Vagina (tissue), 2 donors: ENCODE measurements at regions not wholly inside any gene's neighbourhood (a gene's known extent, or its start where the extent isn't known, plus 50 kb on each side); places are given as distances from the start of the nearest gene placed in this dataset.

Source experiments
- DNase-seq, 2 donors: peaks; one replicate each; pipeline ENCODE4 v3.0.0-alpha.2; 2017; ENCODE audit errors: extremely low spot score in 2 of 2
- H3K27ac ChIP-seq: fragments of 200-600 bp; sonication (generic); one replicate; pipeline ENCODE4 v1.5.1; 2019
- H3K27me3 ChIP-seq: fragments of 200-600 bp; sonication (generic); one replicate; pipeline ENCODE4 v1.5.1; 2019
- H3K36me3 ChIP-seq, 2 donors: fragments of 200-600 bp; sonication (generic); one replicate each; pipeline ENCODE4 v1.5.1; 2017 to 2019
- H3K4me1 ChIP-seq: fragments of 200-600 bp; sonication (generic); one replicate; pipeline ENCODE4 v1.5.1; 2019
- H3K4me3 ChIP-seq, 2 donors: fragments of 200-600 bp; sonication (generic); 1 replicate in 1 of 2; 2 replicates in 1 of 2; pipeline ENCODE4 v1.5.1; 2016 to 2019
- H3K9me3 ChIP-seq: fragments of 200-600 bp; sonication (generic); one replicate; pipeline ENCODE4 v1.5.1; 2019
- POLR2A ChIP-seq, 2 donors: fragments of 450-650 bp; IDR thresholded peaks; one replicate each; pipeline ENCODE4 v1.6.1; 2017; ENCODE audit warnings: antibody characterized with exemption in 2 of 2, mild to moderate bottlenecking in 2 of 2, moderate library complexity in 2 of 2
- POLR2AphosphoS5 ChIP-seq, 2 donors: sonication (generic); formaldehyde crosslinking; IDR thresholded peaks; one replicate each; pipeline ENCODE4 v1.9.0; 2017; ENCODE audit warnings: antibody characterized with exemption in 2 of 2, mild to moderate bottlenecking in 2 of 2, low read depth in 1 of 2; ENCODE audit not compliant: insufficient read depth in 1 of 2
- intact Hi-C: fragments of 100-400 bp; cut with DNase I; formaldehyde crosslinking; loops from one replicate; pipeline ENCODE4 v1.15.1; 2023
- TF ChIP-seq, protein P1 (sequence below), 3 experiments: fragments of 450-650 bp in 2 of 3; fragments of 200-600 bp in 1 of 3; sonication (generic) in 1 of 3; IDR thresholded peaks; one replicate each; pipeline ENCODE4 v1.5.1; 2017 to 2019; ENCODE audit warnings: antibody characterized with exemption in 3 of 3, mild to moderate bottlenecking in 2 of 3, moderate library complexity in 2 of 3

DNA sequence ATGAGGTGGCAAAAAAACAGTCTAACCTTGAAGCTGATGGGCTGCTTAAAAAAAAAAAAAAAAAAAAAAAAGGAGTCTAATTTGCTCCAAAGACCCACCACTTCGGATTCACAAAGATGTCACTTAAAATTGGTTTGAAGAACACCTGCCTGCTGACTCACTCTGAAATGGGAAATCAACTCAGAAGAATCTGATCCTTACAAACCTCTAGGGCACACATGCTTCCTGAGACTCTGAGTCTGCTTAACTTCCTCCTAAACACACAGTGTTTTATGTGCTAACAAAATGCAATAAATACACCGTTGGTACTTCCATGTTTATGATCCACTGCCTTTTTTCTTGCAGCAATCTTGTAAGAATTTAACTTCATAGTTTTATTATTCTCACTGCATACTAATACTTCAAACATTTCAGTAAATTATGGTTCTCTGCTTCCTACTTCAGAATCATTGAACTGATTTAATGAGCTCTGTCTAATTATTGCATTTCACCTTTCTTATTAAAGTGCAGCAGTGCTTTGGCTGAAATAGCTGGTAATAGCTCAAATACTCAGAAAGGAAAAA is 73.0 kb upstream of the FRMD4B start:
- Histone ChIP-seq H3K4me1 (no peaks in the 10 kb centered on the region), H3K27me3 (no peaks in the 10 kb centered on the region), H3K36me3 (no peaks in the 10 kb centered on the region), H3K27ac (no peak overlapping the region), H3K9me3 (no peaks in the 10 kb centered on the region), H3K4me3 (no peak overlapping the region)
- DNase-seq = no peak
- TF ChIP-seq POLR2A (IDR thresholded peaks at IDR 0.05) = no peak
- no peak for TF ChIP-seq POLR2AphosphoS5 (IDR thresholded peaks at IDR 0.05; ENCODE audit: insufficient read depth in 1 of 2, low read depth in 1 of 2)
- TF ChIP-seq, protein P1, sequence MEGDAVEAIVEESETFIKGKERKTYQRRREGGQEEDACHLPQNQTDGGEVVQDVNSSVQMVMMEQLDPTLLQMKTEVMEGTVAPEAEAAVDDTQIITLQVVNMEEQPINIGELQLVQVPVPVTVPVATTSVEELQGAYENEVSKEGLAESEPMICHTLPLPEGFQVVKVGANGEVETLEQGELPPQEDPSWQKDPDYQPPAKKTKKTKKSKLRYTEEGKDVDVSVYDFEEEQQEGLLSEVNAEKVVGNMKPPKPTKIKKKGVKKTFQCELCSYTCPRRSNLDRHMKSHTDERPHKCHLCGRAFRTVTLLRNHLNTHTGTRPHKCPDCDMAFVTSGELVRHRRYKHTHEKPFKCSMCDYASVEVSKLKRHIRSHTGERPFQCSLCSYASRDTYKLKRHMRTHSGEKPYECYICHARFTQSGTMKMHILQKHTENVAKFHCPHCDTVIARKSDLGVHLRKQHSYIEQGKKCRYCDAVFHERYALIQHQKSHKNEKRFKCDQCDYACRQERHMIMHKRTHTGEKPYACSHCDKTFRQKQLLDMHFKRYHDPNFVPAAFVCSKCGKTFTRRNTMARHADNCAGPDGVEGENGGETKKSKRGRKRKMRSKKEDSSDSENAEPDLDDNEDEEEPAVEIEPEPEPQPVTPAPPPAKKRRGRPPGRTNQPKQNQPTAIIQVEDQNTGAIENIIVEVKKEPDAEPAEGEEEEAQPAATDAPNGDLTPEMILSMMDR (IDR thresholded peaks at IDR 0.05) = no peak
- intact Hi-C loops = loop anchor here (10.0 kb wide), 1 partner anchor 206 kb away; no protein-coding TSS in a partner anchor

DNA sequence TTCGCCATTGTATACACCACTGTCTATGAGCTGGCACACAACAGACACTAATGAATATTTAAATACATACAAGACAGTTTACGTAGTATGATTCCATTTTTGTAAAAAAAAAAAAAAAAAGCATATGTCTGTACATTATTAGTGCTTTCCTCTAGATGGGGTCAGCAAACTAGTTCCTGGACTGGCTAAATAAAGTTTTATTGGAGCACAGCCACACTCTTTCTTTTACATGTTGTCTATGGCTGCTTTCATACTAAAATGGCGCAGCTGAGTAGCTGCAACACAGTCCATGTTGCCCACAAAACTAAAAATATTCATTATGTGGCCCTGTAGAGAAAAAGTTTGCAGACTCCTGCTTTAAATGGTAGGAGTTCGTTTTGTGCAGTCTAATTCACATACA is 70.7 kb upstream of the FRMD4B start:
- H3K9me3 ChIP-seq = no peaks in the 10 kb centered on the region
- TF ChIP-seq, protein P1 (IDR thresholded peaks at IDR 0.05) = no peak
- TF ChIP-seq POLR2AphosphoS5 (IDR thresholded peaks at IDR 0.05; ENCODE audit: insufficient read depth in 1 of 2, low read depth in 1 of 2) (no peak), POLR2A (IDR thresholded peaks at IDR 0.05) (no peak)
- no peak overlapping the region for H3K4me3 ChIP-seq
- H3K36me3 ChIP-seq = no peaks in the 10 kb centered on the region
- intact Hi-C loops = loop anchor here (10.0 kb wide), 1 partner anchor 208 kb away; no protein-coding TSS in a partner anchor
- H3K4me1 ChIP-seq = no peaks in the 10 kb centered on the region
- H3K27ac ChIP-seq = no peak overlapping the region
- H3K27me3 ChIP-seq = no peaks in the 10 kb centered on the region
- no peak for DNase-seq

DNA sequence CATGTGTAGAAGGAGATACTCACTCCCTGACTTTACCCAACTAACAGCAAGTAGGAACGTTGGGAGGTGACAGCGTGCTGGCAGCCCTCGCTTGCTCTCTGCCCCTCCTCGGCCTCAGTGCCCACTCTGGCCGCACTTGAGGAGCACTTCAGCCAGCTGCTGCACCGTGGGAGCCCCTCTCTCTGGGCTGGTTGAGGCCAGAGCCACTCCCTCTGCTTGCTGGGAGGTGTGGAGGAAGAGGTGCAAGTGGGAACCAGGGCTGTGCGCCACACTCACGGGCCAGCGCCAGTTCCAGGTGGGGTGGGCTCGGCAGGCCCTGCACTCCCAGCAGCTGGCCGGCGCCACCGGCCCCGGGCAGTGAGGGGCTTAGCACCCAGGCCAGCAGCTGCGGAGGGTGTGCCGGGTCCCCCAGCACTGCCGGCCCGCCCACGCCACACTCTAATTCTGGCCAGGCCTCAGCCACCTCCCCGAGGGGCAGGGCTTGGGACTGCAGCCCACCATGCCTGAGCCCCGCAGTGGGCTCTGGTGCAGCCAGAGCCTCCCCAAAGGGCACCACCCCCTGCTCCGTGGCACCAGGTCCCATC is 68.4 kb upstream of the FRMD4B start:
- intact Hi-C loops = loop anchor here (10.0 kb wide), 1 partner anchor 211 kb away; no protein-coding TSS in a partner anchor
- no peak overlapping the region for H3K27ac ChIP-seq
- no peaks in the 10 kb centered on the region for H3K36me3 ChIP-seq
- H3K4me1 ChIP-seq = no peaks in the 10 kb centered on the region
- no peaks in the 10 kb centered on the region for H3K27me3 ChIP-seq
- no peak for DNase-seq
- H3K9me3 ChIP-seq = no peaks in the 10 kb centered on the region
- H3K4me3 ChIP-seq = no peak overlapping the region
- TF ChIP-seq POLR2A (IDR thresholded peaks at IDR 0.05) (no peak), POLR2AphosphoS5 (IDR thresholded peaks at IDR 0.05; ENCODE audit: insufficient read depth in 1 of 2, low read depth in 1 of 2) (no peak)
- TF ChIP-seq, protein P1 (IDR thresholded peaks at IDR 0.05) = no peak

DNA sequence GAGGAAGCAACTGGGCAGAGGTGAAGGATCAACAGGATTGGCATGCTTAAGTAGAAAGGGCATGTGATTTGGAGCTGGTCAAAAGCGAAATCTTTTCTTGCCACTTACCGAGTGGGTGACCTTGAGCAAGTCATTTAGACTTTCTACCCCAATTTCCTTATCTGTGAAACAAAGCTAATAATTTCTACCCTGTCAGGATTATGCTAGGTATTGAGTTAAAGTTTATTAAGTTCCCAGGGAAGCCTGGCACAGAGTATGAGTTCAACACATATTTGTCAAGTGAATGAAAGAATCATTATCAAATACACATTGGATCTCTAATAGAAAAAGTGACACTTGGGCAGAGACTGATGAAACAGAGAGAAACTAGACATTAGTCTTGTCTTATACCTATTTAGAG is 66.4 kb upstream of the FRMD4B start:
- Histone ChIP-seq H3K9me3 (no peaks in the 10 kb centered on the region), H3K27me3 (no peaks in the 10 kb centered on the region), H3K4me1 (no peaks in the 10 kb centered on the region), H3K27ac (no peak overlapping the region), H3K36me3 (no peaks in the 10 kb centered on the region), H3K4me3 (no peak overlapping the region)
- TF ChIP-seq POLR2A (IDR thresholded peaks at IDR 0.05) (no peak), POLR2AphosphoS5 (IDR thresholded peaks at IDR 0.05; ENCODE audit: insufficient read depth in 1 of 2, low read depth in 1 of 2) (no peak)
- TF ChIP-seq, protein P1 (IDR thresholded peaks at IDR 0.05) = no peak
- DNase-seq = no peak
- intact Hi-C loops = loop anchor here (10.0 kb wide), 1 partner anchor 213 kb away; no protein-coding TSS in a partner anchor

DNA sequence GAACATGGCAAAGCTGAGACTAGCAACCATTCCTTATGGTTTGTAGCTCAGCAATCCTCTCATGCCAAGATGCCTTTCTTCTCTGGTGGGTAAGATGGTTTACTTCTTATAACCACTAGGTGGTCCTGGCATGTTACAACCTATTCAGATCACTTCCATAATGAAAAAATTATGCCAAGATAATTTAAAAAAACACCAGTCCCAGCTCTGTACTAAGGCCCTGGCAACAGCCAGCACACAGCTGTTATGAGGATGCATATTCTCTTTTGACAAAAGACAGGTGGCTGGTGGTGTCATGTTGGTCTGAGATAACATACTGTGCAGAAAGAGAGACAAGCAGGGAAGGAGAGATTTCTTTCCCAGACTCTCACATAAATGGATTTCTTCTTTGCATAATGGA is 65.7 kb upstream of the FRMD4B start:
- TF ChIP-seq, protein P1 (IDR thresholded peaks at IDR 0.05) = no peak
- TF ChIP-seq POLR2AphosphoS5 (IDR thresholded peaks at IDR 0.05; ENCODE audit: insufficient read depth in 1 of 2, low read depth in 1 of 2) (no peak), POLR2A (IDR thresholded peaks at IDR 0.05) (no peak)
- Histone ChIP-seq H3K4me1 (no peaks in the 10 kb centered on the region), H3K4me3 (no peak overlapping the region), H3K36me3 (no peaks in the 10 kb centered on the region), H3K9me3 (no peaks in the 10 kb centered on the region), H3K27me3 (no peaks in the 10 kb centered on the region), H3K27ac (no peak overlapping the region)
- no peak for DNase-seq
- intact Hi-C loops = loop anchor here (10.0 kb wide), 1 partner anchor 213 kb away; no protein-coding TSS in a partner anchor
